Caco-2 (cell line): ENCODE measurements at regions not wholly inside any gene's neighbourhood (a gene's known extent, or its start where the extent isn't known, plus 50 kb on each side); places are given as distances from the start of the nearest gene placed in this dataset.

Experiments
- BruUV-seq: library from RNA; stranded (reverse); fragments of 400-500 nt; replicated peaks from 2 replicates; lab custom pipeline; 2021; lab: Mats Ljungman, UMichigan
- CTCF ChIA-PET: fragments of 300-600 bp; sonication (Branson Sonifier 250); formaldehyde crosslinking; loops from one replicate; lab custom pipeline; 2022; ENCODE audit warnings: antibody characterized with exemption; lab: Charles Lee
- POLR2A ChIA-PET: fragments of 300-600 bp; sonication (Branson Sonifier 250); formaldehyde crosslinking; loops from one replicate; lab custom pipeline; 2022; ENCODE audit warnings: antibody characterized with exemption; lab: Charles Lee
- DNase-seq, 2 experiments: peaks; one replicate each; pipeline versions ENCODE4 v3.0.0 to v3.0.0-alpha.2; 2020 to 2022
- H3K27me3 ChIP-seq: replicated peaks from 2 replicates; pipeline ENCODE4 v1.6.0; 2011; ENCODE audit warnings: low read length; ENCODE audit not compliant: control insufficient read depth, insufficient read depth
- H3K36me3 ChIP-seq: 2 replicates; pipeline ENCODE4 v1.5.1; 2011; ENCODE audit warnings: low read length; ENCODE audit not compliant: control insufficient read depth, insufficient read depth
- H3K4me1 ChIP-seq: fragments of 250-450 bp; sonication (Bioruptor Pico); 2 replicates; pipeline ENCODE4 v1.5.1; 2020; ENCODE audit warnings: mild to moderate bottlenecking
- H3K4me3 ChIP-seq: 2 replicates; pipeline ENCODE4 v1.5.1; 2011; ENCODE audit warnings: low read depth, mild to moderate bottlenecking, control low read depth, low read length
- H3K9me3 ChIP-seq: fragments of 250-450 bp; sonication (Bioruptor Pico); 2 replicates; pipeline ENCODE4 v1.5.1; 2020; ENCODE audit warnings: mild to moderate bottlenecking, moderate library complexity
- H3K27ac Mint-ChIP-seq: one replicate; pipeline ENCODE4 v1.8.0; 2022; ENCODE audit warnings: mixed read lengths; ENCODE audit not compliant: unreplicated experiment
- H3K27me3 Mint-ChIP-seq: one replicate; pipeline ENCODE4 v1.8.0; 2022; ENCODE audit warnings: mixed read lengths; ENCODE audit not compliant: insufficient read depth, unreplicated experiment
- H3K36me3 Mint-ChIP-seq: one replicate; pipeline ENCODE4 v1.8.0; 2022; ENCODE audit warnings: mild to moderate bottlenecking, mixed read lengths; ENCODE audit not compliant: insufficient read depth, unreplicated experiment
- H3K4me1 Mint-ChIP-seq: one replicate; pipeline ENCODE4 v1.8.0; 2022; ENCODE audit warnings: low read depth, mixed read lengths; ENCODE audit not compliant: unreplicated experiment
- H3K4me3 Mint-ChIP-seq: one replicate; pipeline ENCODE4 v1.8.0; 2022; ENCODE audit warnings: mild to moderate bottlenecking, moderate library complexity, mixed read lengths; ENCODE audit not compliant: unreplicated experiment
- H3K9me3 Mint-ChIP-seq: one replicate; pipeline ENCODE4 v1.8.0; 2022; ENCODE audit warnings: mixed read lengths; ENCODE audit not compliant: unreplicated experiment
- intact Hi-C: fragments of 100-400 bp; cut with micrococcal nuclease; formaldehyde crosslinking; loops from one replicate; pipeline ENCODE4 v1.10.0; 2022; ENCODE audit not compliant: unreplicated experiment
- TF ChIP-seq, protein P1 (sequence below), 2 experiments: fragments of 200-600 bp in 1 of 2; IDR thresholded peaks; 1 replicate in 1 of 2; 2 replicates in 1 of 2; pipeline versions ENCODE4 v1.5.1 to v1.8.0; 2011 to 2022; ENCODE audit warnings: antibody characterized with exemption in 1 of 2, control low read depth in 1 of 2, inconsistent platforms in 1 of 2, low read depth in 1 of 2, low read length in 1 of 2, mild to moderate bottlenecking in 1 of 2, moderate library complexity in 1 of 2; ENCODE audit not compliant: insufficient read depth in 1 of 2, severe bottlenecking in 1 of 2, unreplicated experiment in 1 of 2

DNA sequence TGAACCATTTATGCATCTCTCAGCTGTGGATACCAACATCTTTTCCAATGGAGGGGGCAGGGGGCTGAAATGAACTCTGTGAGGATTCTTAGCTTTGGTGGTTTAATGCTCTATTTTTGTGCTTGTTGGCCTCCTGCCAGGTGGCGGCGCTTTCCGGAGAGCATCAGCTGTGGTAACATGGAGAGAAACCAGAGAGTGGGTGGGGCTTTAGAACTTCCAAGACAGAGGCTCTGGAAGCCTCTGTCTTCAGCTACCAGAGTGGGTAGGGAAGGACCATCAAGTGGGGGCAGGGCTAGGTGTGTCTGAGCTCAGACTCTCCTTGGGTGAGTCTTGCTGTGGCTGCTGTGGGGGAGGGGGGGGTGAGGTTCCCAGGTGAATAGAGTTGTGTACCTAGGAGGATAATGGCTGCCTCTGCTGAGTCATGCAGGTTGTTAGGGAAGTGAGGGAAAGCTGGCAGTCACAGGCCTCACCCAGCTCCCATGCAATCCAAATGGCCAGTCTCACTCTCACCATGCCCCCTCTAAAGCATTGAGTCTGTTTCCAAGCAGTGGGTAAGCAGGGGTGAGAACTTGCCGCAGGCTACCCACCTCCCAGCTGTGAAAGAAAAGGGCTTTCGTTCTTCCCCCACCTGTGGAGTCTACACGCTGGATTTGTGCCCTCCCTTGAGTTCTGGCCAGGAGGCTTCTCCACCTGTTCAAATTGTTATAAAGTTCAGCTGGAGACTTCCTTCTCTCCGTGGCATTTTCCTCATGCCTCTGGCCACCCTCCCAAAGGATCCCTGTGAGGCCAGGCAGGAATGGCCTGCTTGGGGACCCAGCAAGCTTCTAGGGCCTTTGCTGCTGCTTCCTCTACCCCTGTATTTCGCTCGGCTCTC is 527.0 kb downstream of the NEBL start:
- Mint-ChIP-seq H3K9me3 (peaks cover 45% of the 10 kb centered on the region), H3K4me3 (no peak overlapping the region), H3K36me3 (no peaks in the 10 kb centered on the region), H3K4me1 (no peaks in the 10 kb centered on the region), H3K27ac (no peak overlapping the region), H3K27me3 (no peaks in the 10 kb centered on the region)
- H3K27me3 ChIP-seq: no peaks in the 10 kb centered on the region
- H3K36me3 ChIP-seq: no peaks in the 10 kb centered on the region
- no peak for DNase-seq
- POLR2A ChIA-PET: no interaction called here
- intact Hi-C loops: no loop called here
- H3K4me3 ChIP-seq: no peak overlapping the region
- CTCF ChIA-PET: interaction anchor here (0.6 kb wide), 2 partner anchors 658 to 687 kb away, joined by 3 to 4 read pairs; no protein-coding TSS in a partner anchor
- TF ChIP-seq, protein P1, sequence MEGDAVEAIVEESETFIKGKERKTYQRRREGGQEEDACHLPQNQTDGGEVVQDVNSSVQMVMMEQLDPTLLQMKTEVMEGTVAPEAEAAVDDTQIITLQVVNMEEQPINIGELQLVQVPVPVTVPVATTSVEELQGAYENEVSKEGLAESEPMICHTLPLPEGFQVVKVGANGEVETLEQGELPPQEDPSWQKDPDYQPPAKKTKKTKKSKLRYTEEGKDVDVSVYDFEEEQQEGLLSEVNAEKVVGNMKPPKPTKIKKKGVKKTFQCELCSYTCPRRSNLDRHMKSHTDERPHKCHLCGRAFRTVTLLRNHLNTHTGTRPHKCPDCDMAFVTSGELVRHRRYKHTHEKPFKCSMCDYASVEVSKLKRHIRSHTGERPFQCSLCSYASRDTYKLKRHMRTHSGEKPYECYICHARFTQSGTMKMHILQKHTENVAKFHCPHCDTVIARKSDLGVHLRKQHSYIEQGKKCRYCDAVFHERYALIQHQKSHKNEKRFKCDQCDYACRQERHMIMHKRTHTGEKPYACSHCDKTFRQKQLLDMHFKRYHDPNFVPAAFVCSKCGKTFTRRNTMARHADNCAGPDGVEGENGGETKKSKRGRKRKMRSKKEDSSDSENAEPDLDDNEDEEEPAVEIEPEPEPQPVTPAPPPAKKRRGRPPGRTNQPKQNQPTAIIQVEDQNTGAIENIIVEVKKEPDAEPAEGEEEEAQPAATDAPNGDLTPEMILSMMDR (IDR thresholded peaks at IDR 0.05; ENCODE audit: insufficient read depth in 1 of 2, low read depth in 1 of 2, low read length in 1 of 2, severe bottlenecking in 1 of 2, unreplicated experiment in 1 of 2): no peak
- H3K9me3 ChIP-seq: no peaks in the 10 kb centered on the region
- BruUV-seq: no TSS peak
- H3K4me1 ChIP-seq: no peaks in the 10 kb centered on the region

- Histone ChIP-seq H3K36me3 (no peaks in the 10 kb centered on the region), H3K9me3 (no peaks in the 10 kb centered on the region), H3K4me3 (no peak overlapping the region), H3K27me3 (no peaks in the 10 kb centered on the region), H3K4me1 (no peaks in the 10 kb centered on the region)
- intact Hi-C loops: no loop called here
- DNase-seq: no peak
- BruUV-seq: no TSS peak
- TF ChIP-seq, protein P1 (IDR thresholded peaks at IDR 0.05; ENCODE audit: insufficient read depth in 1 of 2, low read depth in 1 of 2, low read length in 1 of 2, severe bottlenecking in 1 of 2, unreplicated experiment in 1 of 2): no peak
- H3K36me3 Mint-ChIP-seq: no peaks in the 10 kb centered on the region
- peaks cover 6% of the 10 kb centered on the region for H3K27me3 Mint-ChIP-seq
- ChIA-PET CTCF (no interaction called here), POLR2A (no interaction called here)
- H3K4me1 Mint-ChIP-seq: no peaks in the 10 kb centered on the region
- H3K4me3 Mint-ChIP-seq: no peak overlapping the region
- H3K27ac Mint-ChIP-seq: no peak overlapping the region
- peaks cover 34% of the 10 kb centered on the region for H3K9me3 Mint-ChIP-seq
These were observed 533.4 kb downstream of the NEBL start for GRCh38 chr10:20363684-20364083.

- no peaks in the 10 kb centered on the region for H3K36me3 ChIP-seq
- no peak for DNase-seq
- TF ChIP-seq, protein P1 (IDR thresholded peaks at IDR 0.05; ENCODE audit: insufficient read depth in 1 of 2, low read depth in 1 of 2, low read length in 1 of 2, severe bottlenecking in 1 of 2, unreplicated experiment in 1 of 2): no peak
- BruUV-seq: no TSS peak
- intact Hi-C loops: no loop called here
- peaks cover 6% of the 10 kb centered on the region for H3K27me3 Mint-ChIP-seq
- H3K27ac Mint-ChIP-seq: no peak overlapping the region
- no peak overlapping the region for H3K4me3 ChIP-seq
- H3K9me3 Mint-ChIP-seq: no peaks in the 10 kb centered on the region
- H3K27me3 ChIP-seq: no peaks in the 10 kb centered on the region
- H3K36me3 Mint-ChIP-seq: no peaks in the 10 kb centered on the region
- no peaks in the 10 kb centered on the region for H3K4me1 ChIP-seq
- H3K4me1 Mint-ChIP-seq: no peaks in the 10 kb centered on the region
- POLR2A ChIA-PET: no interaction called here
- no peak overlapping the region for H3K4me3 Mint-ChIP-seq
- no peaks in the 10 kb centered on the region for H3K9me3 ChIP-seq
- CTCF ChIA-PET: no interaction called here
These were observed 539.7 kb downstream of the PLXDC2 start for GRCh38 chr10:20355915-20356314.
